MM.1S (cell line): ENCODE measurements at regions not wholly inside any gene's neighbourhood (a gene's known extent, or its start where the extent isn't known, plus 50 kb on each side); places are given as distances from the start of the nearest gene placed in this dataset.

Experiments
- DNase-seq: peaks from one replicate; pipeline ENCODE4 v3.0.0-alpha.2; 2015
- H2AFZ ChIP-seq: fragments of 300-600 bp; sonication (generic); 2 replicates; pipeline ENCODE4 v1.6.0; 2016; ENCODE audit warnings: antibody characterized with exemption, low read length
- H3F3A ChIP-seq: fragments of 300-600 bp; sonication (generic); 2 replicates; pipeline ENCODE4 v1.6.1; 2016; ENCODE audit warnings: mild to moderate bottlenecking, antibody characterized with exemption, low read length, moderate library complexity, mixed read lengths; ENCODE audit not compliant: insufficient read depth
- H3K27ac ChIP-seq: fragments of 300-600 bp; sonication (generic); 2 replicates; pipeline ENCODE4 v1.5.1; 2016; ENCODE audit warnings: mild to moderate bottlenecking, low read length
- H3K27me3 ChIP-seq: fragments of 300-600 bp; sonication (generic); replicated peaks from 2 replicates; pipeline ENCODE4 v1.6.0; 2016; ENCODE audit warnings: low read length; ENCODE audit not compliant: insufficient read depth
- H3K36me3 ChIP-seq: fragments of 300-600 bp; sonication (generic); replicated peaks from 2 replicates; pipeline ENCODE4 v1.6.1; 2016; ENCODE audit warnings: mild to moderate bottlenecking, low read length, mixed read lengths; ENCODE audit not compliant: insufficient read depth
- H3K4me1 ChIP-seq: fragments of 300-600 bp; sonication (generic); 2 replicates; pipeline ENCODE4 v1.6.1; 2016; ENCODE audit warnings: low read length, mixed read lengths
- H3K4me2 ChIP-seq: fragments of 300-600 bp; sonication (generic); 2 replicates; pipeline ENCODE4 v1.6.0; 2016; ENCODE audit warnings: low read depth, low read length
- H3K4me3 ChIP-seq: fragments of 300-600 bp; sonication (generic); 2 replicates; pipeline ENCODE4 v1.5.1; 2016; ENCODE audit warnings: low read length, mixed read lengths
- H3K79me2 ChIP-seq: fragments of 300-600 bp; sonication (generic); 2 replicates; pipeline ENCODE4 v1.6.1; 2016; ENCODE audit warnings: mixed run types, low read length, mixed read lengths
- H3K9ac ChIP-seq: fragments of 300-600 bp; sonication (generic); 2 replicates; pipeline ENCODE4 v1.6.1; 2016; ENCODE audit warnings: low read length, mixed read lengths
- H3K9me2 ChIP-seq: fragments of 300-600 bp; sonication (generic); replicated peaks from 2 replicates; pipeline ENCODE4 v1.6.1; 2016; ENCODE audit warnings: mild to moderate bottlenecking, low read length, mixed read lengths; ENCODE audit not compliant: insufficient read depth
- H3K9me3 ChIP-seq: fragments of 300-600 bp; sonication (generic); replicated peaks from 2 replicates; pipeline ENCODE4 v1.6.1; 2016; ENCODE audit warnings: mild to moderate bottlenecking, low read length, mixed read lengths; ENCODE audit not compliant: insufficient read depth
- H4K20me1 ChIP-seq: fragments of 300-600 bp; sonication (generic); 2 replicates; pipeline ENCODE4 v1.6.1; 2016; ENCODE audit warnings: mild to moderate bottlenecking, low read length, moderate library complexity, mixed read lengths; ENCODE audit not compliant: insufficient read depth
- CTCF ChIP-seq: fragments of 300-600 bp; sonication (generic); IDR thresholded peaks from 2 replicates; pipeline ENCODE4 v1.5.1; 2016; ENCODE audit warnings: antibody characterized with exemption, low read length, mixed read lengths
- EZH2 ChIP-seq: fragments of 300-600 bp; sonication (generic); optimal IDR thresholded peaks from 2 replicates; pipeline ENCODE3; 2017; ENCODE audit warnings: low read depth, mild to moderate bottlenecking, antibody characterized with exemption, low read length, mixed read lengths
- EZH2phosphoT487 ChIP-seq: fragments of 300-600 bp; sonication (generic); IDR thresholded peaks from 2 replicates; pipeline ENCODE4 v1.6.1; 2018; ENCODE audit warnings: antibody characterized with exemption, low read length

GRCh38 chr1:29635501-29636263 lies 399.4 kb downstream of the PTPRU start:
- Histone ChIP-seq H2AFZ (no peak overlapping the region), H3K9ac (no peak overlapping the region), H3K79me2 (no peaks in the 10 kb centered on the region), H3K4me2 (no peak overlapping the region), H3K9me2 (no peaks in the 10 kb centered on the region), H3K27me3 (peaks cover 77% of the 10 kb centered on the region), H3K4me1 (no peaks in the 10 kb centered on the region), H4K20me1 (no peaks in the 10 kb centered on the region), H3K27ac (no peak overlapping the region), H3K9me3 (no peaks in the 10 kb centered on the region), H3K4me3 (no peak overlapping the region), H3K36me3 (no peaks in the 10 kb centered on the region), H3F3A (no peaks in the 10 kb centered on the region)
- no peak for TF ChIP-seq EZH2phosphoT487
- no peak for TF ChIP-seq CTCF
- TF ChIP-seq EZH2: no peak
- DNase-seq: no peak

GRCh38 chr1:29634746-29635335 lies 398.5 kb downstream of the PTPRU start:
- Histone ChIP-seq H3F3A (no peaks in the 10 kb centered on the region), H3K4me3 (no peak overlapping the region), H3K79me2 (no peaks in the 10 kb centered on the region), H3K9me2 (no peaks in the 10 kb centered on the region), H3K27ac (no peak overlapping the region), H3K4me1 (no peaks in the 10 kb centered on the region), H4K20me1 (no peaks in the 10 kb centered on the region), H3K9me3 (no peaks in the 10 kb centered on the region), H3K4me2 (no peak overlapping the region), H3K27me3 (peaks cover 77% of the 10 kb centered on the region), H2AFZ (no peak overlapping the region), H3K36me3 (no peaks in the 10 kb centered on the region), H3K9ac (no peak overlapping the region)
- DNase-seq: no peak
- no peak for TF ChIP-seq EZH2
- TF ChIP-seq EZH2phosphoT487: no peak
- TF ChIP-seq CTCF: no peak

GRCh38 chr1:29634324-29634723 lies 398.0 kb downstream of the PTPRU start:
- peaks cover 72% of the 10 kb centered on the region for H3K27me3 ChIP-seq
- H3K4me1 ChIP-seq: no peaks in the 10 kb centered on the region
- no peak overlapping the region for H2AFZ ChIP-seq
- no peak overlapping the region for H3K27ac ChIP-seq
- no peaks in the 10 kb centered on the region for H3K36me3 ChIP-seq
- no peaks in the 10 kb centered on the region for H3K79me2 ChIP-seq
- H3F3A ChIP-seq: no peaks in the 10 kb centered on the region
- no peak for TF ChIP-seq EZH2phosphoT487
- TF ChIP-seq CTCF: no peak
- TF ChIP-seq EZH2: no peak
- no peaks in the 10 kb centered on the region for H4K20me1 ChIP-seq
- DNase-seq: no peak
- H3K4me3 ChIP-seq: no peak overlapping the region
- no peaks in the 10 kb centered on the region for H3K9me3 ChIP-seq
- H3K9me2 ChIP-seq: no peaks in the 10 kb centered on the region
- H3K4me2 ChIP-seq: no peak overlapping the region
- H3K9ac ChIP-seq: no peak overlapping the region
